GM23248 (cell line): ENCODE measurements at regions not wholly inside any gene's neighbourhood (a gene's known extent, or its start where the extent isn't known, plus 50 kb on each side); places are given as distances from the start of the nearest gene placed in this dataset.

Experiments used
- DNase-seq: peaks from one replicate; pipeline ENCODE4 v3.0.0-alpha.2; 2015
- H2AFZ ChIP-seq: fragments of 200-600 bp; sonication (generic); 2 replicates; pipeline ENCODE4 v1.6.1; 2016; ENCODE audit warnings: antibody characterized with exemption
- H3F3A ChIP-seq: fragments of 200-600 bp; sonication (generic); 2 replicates; pipeline ENCODE4 v1.6.1; 2016; ENCODE audit warnings: mild to moderate bottlenecking, antibody characterized with exemption, mixed run types; ENCODE audit not compliant: insufficient read depth
- H3K27ac ChIP-seq: fragments of 200-600 bp; sonication (generic); 2 replicates; pipeline ENCODE4 v1.5.1; 2016; ENCODE audit warnings: mild to moderate bottlenecking
- H3K27me3 ChIP-seq: fragments of 200-600 bp; sonication (generic); replicated peaks from 2 replicates; pipeline ENCODE4 v1.6.1; 2016; ENCODE audit warnings: mild to moderate bottlenecking; ENCODE audit not compliant: insufficient read depth
- H3K36me3 ChIP-seq: fragments of 200-600 bp; sonication (generic); 2 replicates; pipeline ENCODE4 v1.6.1; 2016; ENCODE audit warnings: low read depth, mild to moderate bottlenecking
- H3K4me1 ChIP-seq: fragments of 200-600 bp; sonication (generic); 2 replicates; pipeline ENCODE4 v1.6.1; 2016; ENCODE audit warnings: mild to moderate bottlenecking; ENCODE audit not compliant: insufficient read depth
- H3K4me2 ChIP-seq: fragments of 200-600 bp; sonication (generic); one replicate; pipeline ENCODE4 v1.6.1; 2016; ENCODE audit warnings: mild to moderate bottlenecking; ENCODE audit not compliant: unreplicated experiment
- H3K4me3 ChIP-seq: fragments of 200-600 bp; sonication (generic); 2 replicates; pipeline ENCODE4 v1.5.1; 2016; ENCODE audit warnings: mild to moderate bottlenecking
- H3K79me2 ChIP-seq: fragments of 200-600 bp; sonication (generic); 2 replicates; pipeline ENCODE4 v1.6.1; 2016; ENCODE audit warnings: mild to moderate bottlenecking; ENCODE audit not compliant: insufficient read depth
- H3K9ac ChIP-seq: fragments of 200-600 bp; sonication (generic); 2 replicates; pipeline ENCODE4 v1.6.1; 2016; ENCODE audit warnings: mild to moderate bottlenecking
- H3K9me2 ChIP-seq: fragments of 200-600 bp; sonication (generic); 2 replicates; pipeline ENCODE4 v1.6.1; 2016; ENCODE audit warnings: mixed run types, mild to moderate bottlenecking, moderate library complexity; ENCODE audit not compliant: insufficient read depth
- H3K9me3 ChIP-seq: fragments of 200-600 bp; sonication (generic); one replicate; pipeline ENCODE4 v1.6.1; 2017; ENCODE audit warnings: low read depth
- H4K20me1 ChIP-seq: fragments of 200-600 bp; sonication (generic); 2 replicates; pipeline ENCODE4 v1.6.0; 2016; ENCODE audit not compliant: insufficient read depth
- EZH2 ChIP-seq: fragments of 200-600 bp; sonication (generic); IDR thresholded peaks from 2 replicates; pipeline ENCODE4 v1.6.1; 2018; ENCODE audit warnings: antibody characterized with exemption, mild to moderate bottlenecking; ENCODE audit not compliant: insufficient read depth, poor library complexity, severe bottlenecking
- EZH2phosphoT487 ChIP-seq: fragments of 200-600 bp; sonication (generic); IDR thresholded peaks from 2 replicates; pipeline ENCODE4 v1.6.1; 2018; ENCODE audit warnings: antibody characterized with exemption, moderate library complexity, mild to moderate bottlenecking, low read depth; ENCODE audit not compliant: insufficient read depth
- WGBS, 2 experiments: methylation state at CpG; one replicate each; pipeline ENCODE4 v1.1.6; 2015 to 2017; ENCODE audit warnings: low lambda C conversion rate in 2 of 2, low coverage in 1 of 2; ENCODE audit errors: missing lambda C conversion rate in 2 of 2; 5-methylcytosine and 5-hydroxymethylcytosine counted together
- in situ Hi-C: fragments of 300-500 bp; cut with MboI; formaldehyde crosslinking; loops from 2 replicates; pipeline ENCODE4 v1.15.0; 2020

- Histone ChIP-seq H2AFZ (no peak overlapping the region), H3F3A (no peaks in the 10 kb centered on the region), H3K4me3 (no peak overlapping the region), H3K4me1 (no peaks in the 10 kb centered on the region), H3K79me2 (no peaks in the 10 kb centered on the region), H3K9me2 (no peaks in the 10 kb centered on the region), H3K27me3 (no peaks in the 10 kb centered on the region), H4K20me1 (no peaks in the 10 kb centered on the region), H3K36me3 (no peaks in the 10 kb centered on the region), H3K4me2 (no peak overlapping the region), H3K27ac (no peak overlapping the region), H3K9ac (no peak overlapping the region), H3K9me3 (no peaks in the 10 kb centered on the region)
- peak; percentile 2 for DNase-seq
- TF ChIP-seq EZH2, result no peak
- TF ChIP-seq EZH2phosphoT487, result no peak
- in situ Hi-C loops, result no loop called here
- WGBS, 2 experiments, result 17 to 29% methylated on average over 1 of the region's 1 CpG
These were observed 281.3 kb downstream of the ZNF248 start for GRCh38 chr10:37576154-37576553.

GRCh38 chr10:37572206-37572605, 285.2 kb downstream of the ZNF248 start:
- no peak overlapping the region for H3K4me3 ChIP-seq
- in situ Hi-C loops, result no loop called here
- DNase-seq, result no peak
- H3K79me2 ChIP-seq, result no peaks in the 10 kb centered on the region
- no peaks in the 10 kb centered on the region for H3K9me2 ChIP-seq
- no peak overlapping the region for H2AFZ ChIP-seq
- no peaks in the 10 kb centered on the region for H3K36me3 ChIP-seq
- WGBS, 2 experiments, result 13 to 21% methylated on average over 3 of the region's 3 CpGs
- H3K4me2 ChIP-seq, result no peak overlapping the region
- TF ChIP-seq EZH2 (no peak), EZH2phosphoT487 (no peak)
- H4K20me1 ChIP-seq, result no peaks in the 10 kb centered on the region
- no peaks in the 10 kb centered on the region for H3K9me3 ChIP-seq
- H3K27ac ChIP-seq, result no peak overlapping the region
- no peaks in the 10 kb centered on the region for H3K4me1 ChIP-seq
- H3F3A ChIP-seq, result no peaks in the 10 kb centered on the region
- no peaks in the 10 kb centered on the region for H3K27me3 ChIP-seq
- no peak overlapping the region for H3K9ac ChIP-seq

- H3K27ac ChIP-seq, result no peak overlapping the region
- no peak overlapping the region for H3K9ac ChIP-seq
- H3K4me2 ChIP-seq, result no peak overlapping the region
- H2AFZ ChIP-seq, result no peak overlapping the region
- no peaks in the 10 kb centered on the region for H3K27me3 ChIP-seq
- H3K4me3 ChIP-seq, result no peak overlapping the region
- H3K79me2 ChIP-seq, result no peaks in the 10 kb centered on the region
- no peaks in the 10 kb centered on the region for H3K36me3 ChIP-seq
- no peak for TF ChIP-seq EZH2phosphoT487
- TF ChIP-seq EZH2, result no peak
- no peaks in the 10 kb centered on the region for H3K4me1 ChIP-seq
- no peak for DNase-seq
- in situ Hi-C loops, result no loop called here
- no peaks in the 10 kb centered on the region for H3F3A ChIP-seq
- H3K9me2 ChIP-seq, result no peaks in the 10 kb centered on the region
- no peaks in the 10 kb centered on the region for H3K9me3 ChIP-seq
- H4K20me1 ChIP-seq, result no peaks in the 10 kb centered on the region
- 21 to 25% methylated on average over 6 of the region's 6 CpGs for WGBS, 2 experiments
These were observed 291.1 kb downstream of the ZNF248 start for GRCh38 chr10:37566332-37566731.

GRCh38 chr10:37563715-37564108, 293.7 kb downstream of the ZNF248 start:
- H3K4me1 ChIP-seq, result no peaks in the 10 kb centered on the region
- H4K20me1 ChIP-seq, result no peaks in the 10 kb centered on the region
- in situ Hi-C loops, result no loop called here
- H2AFZ ChIP-seq, result no peak overlapping the region
- H3K9me3 ChIP-seq, result no peaks in the 10 kb centered on the region
- no peaks in the 10 kb centered on the region for H3K9me2 ChIP-seq
- no peak overlapping the region for H3K4me3 ChIP-seq
- H3K27ac ChIP-seq, result no peak overlapping the region
- no peak overlapping the region for H3K9ac ChIP-seq
- no peaks in the 10 kb centered on the region for H3K36me3 ChIP-seq
- no peaks in the 10 kb centered on the region for H3K27me3 ChIP-seq
- DNase-seq, result no peak
- H3K79me2 ChIP-seq, result no peaks in the 10 kb centered on the region
- WGBS, 2 experiments, result 29 to 33% methylated on average over 3 of the region's 3 CpGs
- TF ChIP-seq EZH2phosphoT487 (no peak), EZH2 (no peak)
- no peaks in the 10 kb centered on the region for H3F3A ChIP-seq
- no peak overlapping the region for H3K4me2 ChIP-seq

- in situ Hi-C loops, result no loop called here
These were observed 294.2 kb downstream of the ZNF248 start for GRCh38 chr10:37563107-37563714.

More at GRCh38 chr10:37563107-37563714, 294.2 kb downstream of the ZNF248 start:
- Histone ChIP-seq H3K79me2 (no peaks in the 10 kb centered on the region), H3K9me3 (no peaks in the 10 kb centered on the region), H3K9ac (no peak overlapping the region), H3K4me1 (no peaks in the 10 kb centered on the region), H2AFZ (no peak overlapping the region), H4K20me1 (no peaks in the 10 kb centered on the region), H3K27me3 (no peaks in the 10 kb centered on the region), H3K27ac (no peak overlapping the region), H3K9me2 (no peaks in the 10 kb centered on the region), H3K4me3 (no peak overlapping the region), H3F3A (no peaks in the 10 kb centered on the region), H3K36me3 (no peaks in the 10 kb centered on the region), H3K4me2 (no peak overlapping the region)
- no peak for DNase-seq
- no peak for TF ChIP-seq EZH2
- no peak for TF ChIP-seq EZH2phosphoT487
- WGBS, 2 experiments, result 6 to 16% methylated on average over 1 of the region's 1 CpG
